ENCODE measurements at regions not wholly inside any gene's neighbourhood (a gene's known extent, or its start where the extent isn't known, plus 50 kb on each side); places are given as distances from the start of the nearest gene placed in this dataset.
A peak's percentile ranks its signal among the peaks of the same experiment; 100 is the strongest.

- H3K27ac Mint-ChIP-seq (ENCODE audit: unreplicated experiment), result no peak overlapping the region
- no peak overlapping the region for H3K4me3 Mint-ChIP-seq (ENCODE audit: unreplicated experiment)
- H3K9me3 Mint-ChIP-seq (ENCODE audit: low read depth), result peaks cover 10% of the 10 kb centered on the region
These were observed 326.4 kb upstream of the KIF2B start for GRCh38 chr17:53496356-53496755.

GRCh38 chr17:53492532-53492931 is 330.2 kb upstream of the KIF2B start:
- H3K27ac Mint-ChIP-seq (ENCODE audit: unreplicated experiment), result no peak overlapping the region
- no peak overlapping the region for H3K4me3 Mint-ChIP-seq (ENCODE audit: unreplicated experiment)
- no peaks in the 10 kb centered on the region for H3K27me3 Mint-ChIP-seq (ENCODE audit: low read depth)
- H3K36me3 Mint-ChIP-seq (ENCODE audit: low read depth), result no peaks in the 10 kb centered on the region
- no peak for DNase-seq (ENCODE audit: low spot score)
- peaks cover 8% of the 10 kb centered on the region for H3K9me3 Mint-ChIP-seq (ENCODE audit: low read depth)
- H3K4me1 Mint-ChIP-seq (ENCODE audit: low read depth), result peaks cover 7% of the 10 kb centered on the region
- no peak for TF ChIP-seq CTCF (IDR thresholded peaks at IDR 0.05)

More at GRCh38 chr17:53496356-53496755, 326.4 kb upstream of the KIF2B start:
- no peak for TF ChIP-seq CTCF (IDR thresholded peaks at IDR 0.05)
- H3K4me1 Mint-ChIP-seq (ENCODE audit: low read depth), result peaks cover 2% of the 10 kb centered on the region
- peaks cover 1% of the 10 kb centered on the region for H3K36me3 Mint-ChIP-seq (ENCODE audit: low read depth)
- DNase-seq (ENCODE audit: low spot score), result no peak
- no peaks in the 10 kb centered on the region for H3K27me3 Mint-ChIP-seq (ENCODE audit: low read depth)

GRCh38 chr17:53490447-53490968 is 332.2 kb upstream of the KIF2B start:
- H3K36me3 Mint-ChIP-seq (ENCODE audit: low read depth), result no peaks in the 10 kb centered on the region
- H3K4me3 Mint-ChIP-seq (ENCODE audit: unreplicated experiment), result no peak overlapping the region
- peaks cover 7% of the 10 kb centered on the region for H3K4me1 Mint-ChIP-seq (ENCODE audit: low read depth)
- H3K27ac Mint-ChIP-seq (ENCODE audit: unreplicated experiment), result no peak overlapping the region
- DNase-seq (ENCODE audit: low spot score), result no peak
- H3K27me3 Mint-ChIP-seq (ENCODE audit: low read depth), result no peaks in the 10 kb centered on the region
- TF ChIP-seq CTCF (IDR thresholded peaks at IDR 0.05), result no peak
- peaks cover 8% of the 10 kb centered on the region for H3K9me3 Mint-ChIP-seq (ENCODE audit: low read depth)

- no peak overlapping the region for H3K27ac Mint-ChIP-seq (ENCODE audit: unreplicated experiment)
- H3K9me3 Mint-ChIP-seq (ENCODE audit: low read depth), result peaks cover 4% of the 10 kb centered on the region
- H3K4me3 Mint-ChIP-seq (ENCODE audit: unreplicated experiment), result no peak overlapping the region
- no peak for TF ChIP-seq CTCF (IDR thresholded peaks at IDR 0.05)
- no peaks in the 10 kb centered on the region for H3K36me3 Mint-ChIP-seq (ENCODE audit: low read depth)
- no peak for DNase-seq (ENCODE audit: low spot score)
- no peaks in the 10 kb centered on the region for H3K27me3 Mint-ChIP-seq (ENCODE audit: low read depth)
- peaks cover 7% of the 10 kb centered on the region for H3K4me1 Mint-ChIP-seq (ENCODE audit: low read depth)
These were observed 339.0 kb upstream of the KIF2B start for GRCh38 chr17:53483704-53484103.

GRCh38 chr17:53475002-53475401 is 347.7 kb upstream of the KIF2B start:
- peaks cover 23% of the 10 kb centered on the region for H3K4me1 Mint-ChIP-seq (ENCODE audit: low read depth)
- no peak for TF ChIP-seq CTCF (IDR thresholded peaks at IDR 0.05)
- no peaks in the 10 kb centered on the region for H3K36me3 Mint-ChIP-seq (ENCODE audit: low read depth)
- no peaks in the 10 kb centered on the region for H3K9me3 Mint-ChIP-seq (ENCODE audit: low read depth)
- no peaks in the 10 kb centered on the region for H3K27me3 Mint-ChIP-seq (ENCODE audit: low read depth)
- H3K4me3 Mint-ChIP-seq (ENCODE audit: unreplicated experiment), result no peak overlapping the region
- DNase-seq (ENCODE audit: low spot score), result no peak
- peak overlapping the region; percentile 55 for H3K27ac Mint-ChIP-seq (ENCODE audit: unreplicated experiment)

All from chondrocyte (in vitro differentiated cells).